ENCODE measurements at regions not wholly inside any gene's neighbourhood (a gene's known extent, or its start where the extent isn't known, plus 50 kb on each side); places are given as distances from the start of the nearest gene placed in this dataset.

DNA sequence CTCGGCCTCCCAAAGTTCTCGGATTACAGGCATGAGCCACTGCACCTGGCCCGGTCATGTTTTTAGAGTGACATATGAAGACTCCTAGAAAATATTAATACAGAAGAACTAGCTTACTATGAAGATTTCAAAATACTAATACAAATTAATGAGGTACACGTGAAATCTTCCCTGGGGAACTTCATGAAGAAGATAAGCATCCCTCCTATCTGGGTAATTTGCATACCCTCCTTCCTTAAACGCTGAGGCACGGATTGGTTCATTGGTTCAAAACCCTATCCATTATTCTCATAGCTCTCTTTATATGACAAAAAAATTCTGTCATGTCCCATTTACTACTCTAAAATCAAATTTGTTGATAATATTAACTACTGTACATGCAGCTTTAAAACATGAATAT lies 224.8 kb upstream of the KLF14 start:
- Histone ChIP-seq H3K36me3 (peaks cover 3% of the 10 kb centered on the region), H3K27ac (no peak overlapping the region), H3K4me1 (ENCODE audit: control insufficient read depth in 1 of 2, low read depth in 2 of 2) (peaks cover 46 to 48% of the 10 kb centered on the region in 2 donors), H3K4me3 (no peak overlapping the region), H3K27me3 (replicated peaks; ENCODE audit: insufficient read depth) (no peaks in the 10 kb centered on the region), H3K9me3 (no peaks in the 10 kb centered on the region)
- TF ChIP-seq, protein P1, sequence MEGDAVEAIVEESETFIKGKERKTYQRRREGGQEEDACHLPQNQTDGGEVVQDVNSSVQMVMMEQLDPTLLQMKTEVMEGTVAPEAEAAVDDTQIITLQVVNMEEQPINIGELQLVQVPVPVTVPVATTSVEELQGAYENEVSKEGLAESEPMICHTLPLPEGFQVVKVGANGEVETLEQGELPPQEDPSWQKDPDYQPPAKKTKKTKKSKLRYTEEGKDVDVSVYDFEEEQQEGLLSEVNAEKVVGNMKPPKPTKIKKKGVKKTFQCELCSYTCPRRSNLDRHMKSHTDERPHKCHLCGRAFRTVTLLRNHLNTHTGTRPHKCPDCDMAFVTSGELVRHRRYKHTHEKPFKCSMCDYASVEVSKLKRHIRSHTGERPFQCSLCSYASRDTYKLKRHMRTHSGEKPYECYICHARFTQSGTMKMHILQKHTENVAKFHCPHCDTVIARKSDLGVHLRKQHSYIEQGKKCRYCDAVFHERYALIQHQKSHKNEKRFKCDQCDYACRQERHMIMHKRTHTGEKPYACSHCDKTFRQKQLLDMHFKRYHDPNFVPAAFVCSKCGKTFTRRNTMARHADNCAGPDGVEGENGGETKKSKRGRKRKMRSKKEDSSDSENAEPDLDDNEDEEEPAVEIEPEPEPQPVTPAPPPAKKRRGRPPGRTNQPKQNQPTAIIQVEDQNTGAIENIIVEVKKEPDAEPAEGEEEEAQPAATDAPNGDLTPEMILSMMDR (IDR thresholded peaks at IDR 0.05) = no peak
- ATAC-seq (ENCODE audit: insufficient number of reproducible peaks, low FRiP score, low read depth) (no peak), DNase-seq (ENCODE audit: low spot score) (no peak)

DNA sequence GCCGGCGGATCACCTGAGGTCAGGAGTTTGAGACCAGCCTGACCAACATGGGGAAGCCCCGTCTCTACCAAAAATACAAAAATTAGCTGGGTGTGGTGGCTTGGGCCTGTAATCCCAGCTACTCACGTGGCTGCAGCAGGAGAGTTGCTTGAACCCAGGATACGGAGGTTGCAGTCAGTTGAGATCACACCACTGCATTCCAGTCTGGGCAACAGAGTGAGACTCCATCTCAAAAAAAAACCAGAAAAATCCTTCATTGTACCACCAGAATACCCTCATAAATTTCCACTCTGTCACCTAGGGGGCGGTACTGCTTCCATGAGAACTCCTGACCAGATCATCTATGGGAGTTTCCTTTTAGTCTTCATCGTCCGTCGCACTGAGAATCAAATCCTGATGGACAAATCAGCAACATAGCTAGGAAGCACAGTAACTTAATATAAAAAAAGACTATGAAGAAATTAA lies 225.8 kb upstream of the KLF14 start:
- TF ChIP-seq, protein P1 (IDR thresholded peaks at IDR 0.05) = no peak
- no peaks in the 10 kb centered on the region for H3K9me3 ChIP-seq
- peak overlapping the region in 1 of 2 donors; percentile 28 for H3K27ac ChIP-seq
- H3K4me3 ChIP-seq = peak overlapping the region; percentile 14
- no peaks in the 10 kb centered on the region for H3K27me3 ChIP-seq (replicated peaks; ENCODE audit: insufficient read depth)
- ATAC-seq (ENCODE audit: insufficient number of reproducible peaks, low FRiP score, low read depth) (no peak), DNase-seq (ENCODE audit: low spot score) (no peak)
- H3K36me3 ChIP-seq = peaks cover 3% of the 10 kb centered on the region
- H3K4me1 ChIP-seq (ENCODE audit: control insufficient read depth in 1 of 2, low read depth in 2 of 2) = peaks cover 46 to 48% of the 10 kb centered on the region in 2 donors

DNA sequence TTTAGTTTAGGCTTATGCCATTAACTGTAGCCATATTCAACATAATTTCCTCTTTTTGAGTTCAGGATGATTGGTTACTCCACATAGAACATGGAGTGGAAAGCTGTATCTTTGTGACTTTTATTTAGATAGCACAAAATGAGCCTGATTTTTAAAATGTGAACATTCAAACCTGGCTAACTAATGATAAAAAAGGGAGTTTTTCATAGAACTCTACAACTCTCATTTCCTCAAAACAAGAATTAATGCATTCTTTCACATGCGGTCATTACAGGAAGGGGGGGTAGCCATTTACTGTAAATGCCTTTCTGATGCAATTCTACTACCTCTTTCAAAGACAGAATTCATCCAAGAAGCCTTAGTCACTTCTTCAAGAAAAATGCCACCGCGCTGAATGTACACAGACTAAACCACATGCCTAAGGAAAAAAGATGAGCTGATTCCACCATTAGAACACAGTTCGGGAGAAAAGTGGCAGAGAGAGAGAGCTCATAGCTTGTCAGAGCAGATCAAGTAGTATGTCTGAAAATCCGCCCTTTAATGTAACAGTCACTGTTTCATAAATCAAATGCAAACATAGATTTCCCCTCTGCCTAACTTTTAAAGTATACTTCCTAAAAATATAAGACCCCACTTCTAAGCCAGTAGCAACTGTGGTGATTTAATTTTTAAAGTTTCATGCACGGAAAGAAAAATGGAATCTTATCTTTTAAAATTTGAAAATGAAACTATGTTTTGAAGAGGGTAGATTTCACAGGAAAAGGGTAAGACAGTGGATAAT lies 226.4 kb upstream of the KLF14 start:
- H3K27ac ChIP-seq = peak overlapping the region in 1 of 2 donors; percentile 28
- TF ChIP-seq, protein P1 (IDR thresholded peaks at IDR 0.05) = no peak
- DNase-seq (ENCODE audit: low spot score) (no peak), ATAC-seq (ENCODE audit: insufficient number of reproducible peaks, low FRiP score, low read depth) (no peak)
- peaks cover 45 to 46% of the 10 kb centered on the region in 2 donors for H3K4me1 ChIP-seq (ENCODE audit: control insufficient read depth in 1 of 2, low read depth in 2 of 2)
- H3K27me3 ChIP-seq (replicated peaks; ENCODE audit: insufficient read depth) = no peaks in the 10 kb centered on the region
- peak overlapping the region; percentile 14 for H3K4me3 ChIP-seq
- no peaks in the 10 kb centered on the region for H3K9me3 ChIP-seq
- H3K36me3 ChIP-seq = peaks cover 3% of the 10 kb centered on the region

DNA sequence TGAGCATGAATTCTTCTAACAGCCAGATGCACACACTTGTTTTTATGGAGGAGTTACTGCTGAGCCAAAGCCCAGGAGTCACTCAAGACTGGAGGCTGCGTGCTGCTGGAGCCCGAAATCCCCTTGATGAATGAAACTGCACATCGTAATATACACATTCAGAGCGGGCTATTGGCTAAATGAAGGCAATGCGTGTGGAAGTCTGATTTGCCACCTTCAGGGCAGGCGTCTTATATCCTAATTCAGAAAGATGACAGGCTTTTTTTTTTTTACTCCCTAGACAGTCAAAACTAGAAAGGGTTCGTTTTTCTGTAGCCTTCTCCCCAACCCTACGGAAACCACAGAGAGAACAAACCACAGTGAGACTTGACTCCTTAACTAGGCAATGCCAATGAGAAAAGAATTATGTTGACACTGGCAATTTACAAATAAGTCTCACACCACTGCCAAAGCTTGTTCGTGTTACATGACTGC lies 227.2 kb upstream of the KLF14 start:
- TF ChIP-seq, protein P1 (IDR thresholded peaks at IDR 0.05) = no peak
- DNase-seq (ENCODE audit: low spot score) (no peak), ATAC-seq (ENCODE audit: insufficient number of reproducible peaks, low FRiP score, low read depth) (no peak)
- Histone ChIP-seq H3K36me3 (peaks cover 5% of the 10 kb centered on the region), H3K27ac (peak overlapping the region in 1 of 2 donors; percentile 12), H3K4me1 (ENCODE audit: control insufficient read depth in 1 of 2, low read depth in 2 of 2) (peaks cover 37 to 41% of the 10 kb centered on the region in 2 donors), H3K4me3 (peak overlapping the region; percentile 0), H3K9me3 (no peaks in the 10 kb centered on the region), H3K27me3 (replicated peaks; ENCODE audit: insufficient read depth) (no peaks in the 10 kb centered on the region)

DNA sequence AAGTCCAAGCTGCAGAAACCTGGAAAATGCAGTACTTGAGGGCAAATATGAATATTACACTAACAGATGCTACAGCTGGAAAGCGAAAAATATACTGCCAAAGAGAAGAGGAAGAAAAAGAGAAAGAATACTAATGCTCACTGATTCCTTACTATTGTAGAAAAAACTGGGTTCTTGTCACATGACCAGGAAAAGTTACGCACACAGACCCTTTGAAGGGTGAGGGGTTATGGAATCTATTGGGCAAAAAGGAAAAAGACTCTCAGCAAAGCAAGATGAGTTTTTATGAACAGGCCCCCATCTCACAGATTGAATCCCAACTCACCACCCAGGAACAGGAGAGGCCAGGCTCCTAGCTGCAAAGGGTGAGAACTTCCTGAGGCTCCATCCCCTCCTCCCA lies 228.1 kb upstream of the KLF14 start:
- no peak for ATAC-seq (ENCODE audit: insufficient number of reproducible peaks, low FRiP score, low read depth)
- peaks cover 28 to 33% of the 10 kb centered on the region in 2 donors for H3K4me1 ChIP-seq (ENCODE audit: control insufficient read depth in 1 of 2, low read depth in 2 of 2)
- no peak overlapping the region for H3K27ac ChIP-seq
- no peaks in the 10 kb centered on the region for H3K27me3 ChIP-seq (replicated peaks; ENCODE audit: insufficient read depth)
- H3K4me3 ChIP-seq = no peak overlapping the region
- TF ChIP-seq, protein P1 (IDR thresholded peaks at IDR 0.05) = no peak
- H3K36me3 ChIP-seq = peaks cover 8% of the 10 kb centered on the region
- no peak for DNase-seq (ENCODE audit: low spot score)
- H3K9me3 ChIP-seq = no peaks in the 10 kb centered on the region

Measured in thoracic aorta (tissue), 2 donors.